Activated CD4-positive, alpha-beta memory T cell treated with anti-CD3 and anti-CD28 coated beads, Interleukin-2, amount 10 ng/mL, durations not matched to agents 7 days and 5 days (primary cell): ENCODE measurements at regions not wholly inside any gene's neighbourhood (a gene's known extent, or its start where the extent isn't known, plus 50 kb on each side); places are given as distances from the start of the nearest gene placed in this dataset.

Experiments used
- CTCF ChIA-PET: fragments of 350-600 bp; sonication (Branson Sonifier 250); formaldehyde crosslinking; loops from one replicate; lab custom pipeline; 2021; ENCODE audit warnings: antibody characterized with exemption, inconsistent platforms; lab: Charles Lee
- POLR2A ChIA-PET: fragments of 350-600 bp; sonication (Branson Sonifier 250); formaldehyde crosslinking; loops from one replicate; lab custom pipeline; 2021; ENCODE audit warnings: antibody characterized with exemption; lab: Charles Lee
- DNase-seq: peaks from one replicate; pipeline ENCODE4 v3.0.0-alpha.2; 2020
- H3K27ac Mint-ChIP-seq: one replicate; pipeline ENCODE4 v1.8.0; 2021; ENCODE audit warnings: mild to moderate bottlenecking, mixed read lengths
- H3K27me3 Mint-ChIP-seq: one replicate; pipeline ENCODE4 v1.8.0; 2021; ENCODE audit warnings: mixed read lengths
- H3K36me3 Mint-ChIP-seq: one replicate; pipeline ENCODE4 v1.8.0; 2021; ENCODE audit warnings: low read depth, mixed read lengths
- H3K4me1 Mint-ChIP-seq: one replicate; pipeline ENCODE4 v1.8.0; 2021; ENCODE audit warnings: mixed read lengths
- H3K4me3 Mint-ChIP-seq: one replicate; pipeline ENCODE4 v1.8.0; 2021; ENCODE audit warnings: mild to moderate bottlenecking, mixed read lengths
- H3K9me3 Mint-ChIP-seq: one replicate; pipeline ENCODE4 v1.8.0; 2021; ENCODE audit warnings: mixed read lengths

GRCh38 chr5:104817127-104817526 lies 1254.5 kb upstream of the NUDT12 start:
- DNase-seq, result no peak
- ChIA-PET CTCF (no interaction called here), POLR2A (no interaction called here)
- no peaks in the 10 kb centered on the region for H3K36me3 Mint-ChIP-seq
- H3K9me3 Mint-ChIP-seq, result peaks cover 10% of the 10 kb centered on the region
- H3K27me3 Mint-ChIP-seq, result no peaks in the 10 kb centered on the region
- no peak overlapping the region for H3K4me3 Mint-ChIP-seq
- no peaks in the 10 kb centered on the region for H3K4me1 Mint-ChIP-seq
- no peak overlapping the region for H3K27ac Mint-ChIP-seq

GRCh38 chr5:104815212-104815611 lies 1252.6 kb upstream of the NUDT12 start:
- Mint-ChIP-seq H3K27me3 (no peaks in the 10 kb centered on the region), H3K27ac (no peak overlapping the region), H3K4me3 (no peak overlapping the region)

GRCh38 chr5:104800440-104801048 lies 1238.0 kb upstream of the NUDT12 start:
- no peak for DNase-seq
- H3K36me3 Mint-ChIP-seq, result no peaks in the 10 kb centered on the region
- POLR2A ChIA-PET, result no interaction called here
- no peak overlapping the region for H3K27ac Mint-ChIP-seq
- no peaks in the 10 kb centered on the region for H3K9me3 Mint-ChIP-seq
- no peaks in the 10 kb centered on the region for H3K27me3 Mint-ChIP-seq
- H3K4me3 Mint-ChIP-seq, result no peak overlapping the region
- CTCF ChIA-PET, result no interaction called here
- H3K4me1 Mint-ChIP-seq, result no peaks in the 10 kb centered on the region

More at GRCh38 chr5:104815212-104815611, 1252.6 kb upstream of the NUDT12 start:
- Mint-ChIP-seq H3K9me3 (peaks cover 17% of the 10 kb centered on the region), H3K36me3 (no peaks in the 10 kb centered on the region), H3K4me1 (no peaks in the 10 kb centered on the region)
- no peak for DNase-seq
- POLR2A ChIA-PET, result no interaction called here
- CTCF ChIA-PET, result no interaction called here

GRCh38 chr5:104793755-104794080 lies 1231.1 kb upstream of the NUDT12 start:
- no peaks in the 10 kb centered on the region for H3K27me3 Mint-ChIP-seq
- no peaks in the 10 kb centered on the region for H3K4me1 Mint-ChIP-seq
- DNase-seq, result no peak
- CTCF ChIA-PET, result no interaction called here
- H3K4me3 Mint-ChIP-seq, result no peak overlapping the region
- H3K9me3 Mint-ChIP-seq, result peaks cover 5% of the 10 kb centered on the region
- H3K36me3 Mint-ChIP-seq, result no peaks in the 10 kb centered on the region
- H3K27ac Mint-ChIP-seq, result no peak overlapping the region
- POLR2A ChIA-PET, result no interaction called here

GRCh38 chr5:104793031-104793754 lies 1230.6 kb upstream of the NUDT12 start:
- no peaks in the 10 kb centered on the region for H3K36me3 Mint-ChIP-seq
- peaks cover 5% of the 10 kb centered on the region for H3K9me3 Mint-ChIP-seq
- H3K27me3 Mint-ChIP-seq, result no peaks in the 10 kb centered on the region
- no peaks in the 10 kb centered on the region for H3K4me1 Mint-ChIP-seq
- H3K4me3 Mint-ChIP-seq, result no peak overlapping the region
- ChIA-PET CTCF (no interaction called here), POLR2A (no interaction called here)
- DNase-seq, result no peak
- H3K27ac Mint-ChIP-seq, result no peak overlapping the region

GRCh38 chr5:104789366-104789765 lies 1226.8 kb upstream of the NUDT12 start:
- ChIA-PET POLR2A (no interaction called here), CTCF (no interaction called here)
- no peak overlapping the region for H3K4me3 Mint-ChIP-seq
- no peak overlapping the region for H3K27ac Mint-ChIP-seq
- H3K27me3 Mint-ChIP-seq, result no peaks in the 10 kb centered on the region
- no peaks in the 10 kb centered on the region for H3K36me3 Mint-ChIP-seq
- peaks cover 12% of the 10 kb centered on the region for H3K9me3 Mint-ChIP-seq
- DNase-seq, result no peak
- H3K4me1 Mint-ChIP-seq, result no peaks in the 10 kb centered on the region

- Mint-ChIP-seq H3K4me3 (no peak overlapping the region), H3K36me3 (no peaks in the 10 kb centered on the region), H3K9me3 (peaks cover 13% of the 10 kb centered on the region), H3K4me1 (no peaks in the 10 kb centered on the region), H3K27me3 (no peaks in the 10 kb centered on the region), H3K27ac (no peak overlapping the region)
- ChIA-PET CTCF (no interaction called here), POLR2A (no interaction called here)
- DNase-seq, result no peak
Observed at GRCh38 chr5:104785097-104785496, 1222.5 kb upstream of the NUDT12 start.

GRCh38 chr5:104774372-104774771 lies 1211.8 kb upstream of the NUDT12 start:
- no peak overlapping the region for H3K4me3 Mint-ChIP-seq
- no peaks in the 10 kb centered on the region for H3K27me3 Mint-ChIP-seq
- H3K9me3 Mint-ChIP-seq, result peaks cover 3% of the 10 kb centered on the region
- H3K27ac Mint-ChIP-seq, result no peak overlapping the region
- CTCF ChIA-PET, result no interaction called here
- no peaks in the 10 kb centered on the region for H3K36me3 Mint-ChIP-seq
- H3K4me1 Mint-ChIP-seq, result no peaks in the 10 kb centered on the region
- no peak for DNase-seq
- POLR2A ChIA-PET, result no interaction called here

GRCh38 chr5:104764197-104764596 lies 1201.6 kb upstream of the NUDT12 start:
- H3K27me3 Mint-ChIP-seq, result no peaks in the 10 kb centered on the region
- H3K27ac Mint-ChIP-seq, result no peak overlapping the region
- H3K9me3 Mint-ChIP-seq, result peaks cover 2% of the 10 kb centered on the region
- CTCF ChIA-PET, result no interaction called here
- H3K36me3 Mint-ChIP-seq, result no peaks in the 10 kb centered on the region
- H3K4me1 Mint-ChIP-seq, result no peaks in the 10 kb centered on the region
- no peak for DNase-seq
- POLR2A ChIA-PET, result no interaction called here
- H3K4me3 Mint-ChIP-seq, result no peak overlapping the region

GRCh38 chr5:104763216-104763615 lies 1200.6 kb upstream of the NUDT12 start:
- H3K4me3 Mint-ChIP-seq, result no peak overlapping the region
- no peak for DNase-seq
- H3K27ac Mint-ChIP-seq, result no peak overlapping the region
- no peaks in the 10 kb centered on the region for H3K27me3 Mint-ChIP-seq
- CTCF ChIA-PET, result no interaction called here
- POLR2A ChIA-PET, result no interaction called here
- H3K36me3 Mint-ChIP-seq, result no peaks in the 10 kb centered on the region
- H3K9me3 Mint-ChIP-seq, result peaks cover 2% of the 10 kb centered on the region
- no peaks in the 10 kb centered on the region for H3K4me1 Mint-ChIP-seq

GRCh38 chr5:104757915-104758314 lies 1195.3 kb upstream of the NUDT12 start:
- H3K9me3 Mint-ChIP-seq, result peaks cover 2% of the 10 kb centered on the region
- ChIA-PET POLR2A (no interaction called here), CTCF (no interaction called here)
- no peak overlapping the region for H3K27ac Mint-ChIP-seq
- H3K27me3 Mint-ChIP-seq, result no peaks in the 10 kb centered on the region
- H3K4me3 Mint-ChIP-seq, result no peak overlapping the region
- H3K36me3 Mint-ChIP-seq, result no peaks in the 10 kb centered on the region
- no peaks in the 10 kb centered on the region for H3K4me1 Mint-ChIP-seq
- DNase-seq, result no peak

- H3K4me3 Mint-ChIP-seq, result no peak overlapping the region
- POLR2A ChIA-PET, result no interaction called here
- no peak for DNase-seq
- no peaks in the 10 kb centered on the region for H3K4me1 Mint-ChIP-seq
- no peaks in the 10 kb centered on the region for H3K9me3 Mint-ChIP-seq
- H3K27me3 Mint-ChIP-seq, result no peaks in the 10 kb centered on the region
- H3K27ac Mint-ChIP-seq, result no peak overlapping the region
- H3K36me3 Mint-ChIP-seq, result no peaks in the 10 kb centered on the region
- CTCF ChIA-PET, result no interaction called here
Observed at GRCh38 chr5:104755806-104756205, 1193.2 kb upstream of the NUDT12 start.

- DNase-seq, result no peak
- H3K4me3 Mint-ChIP-seq, result no peak overlapping the region
- H3K36me3 Mint-ChIP-seq, result no peaks in the 10 kb centered on the region
- no peaks in the 10 kb centered on the region for H3K9me3 Mint-ChIP-seq
- ChIA-PET CTCF (no interaction called here), POLR2A (no interaction called here)
- H3K27ac Mint-ChIP-seq, result no peak overlapping the region
- H3K4me1 Mint-ChIP-seq, result no peaks in the 10 kb centered on the region
- H3K27me3 Mint-ChIP-seq, result no peaks in the 10 kb centered on the region
Observed at GRCh38 chr5:104754311-104754995, 1191.9 kb upstream of the NUDT12 start.

- DNase-seq, result no peak
- Mint-ChIP-seq H3K27ac (no peak overlapping the region), H3K36me3 (no peaks in the 10 kb centered on the region), H3K4me3 (no peak overlapping the region), H3K9me3 (peaks cover 3% of the 10 kb centered on the region), H3K4me1 (no peaks in the 10 kb centered on the region), H3K27me3 (no peaks in the 10 kb centered on the region)
- ChIA-PET POLR2A (no interaction called here), CTCF (no interaction called here)
Observed at GRCh38 chr5:104751969-104752368, 1189.4 kb upstream of the NUDT12 start.
